ENCODE measurements at regions not wholly inside any gene's neighbourhood (a gene's known extent, or its start where the extent isn't known, plus 50 kb on each side); places are given as distances from the start of the nearest gene placed in this dataset.

DNA sequence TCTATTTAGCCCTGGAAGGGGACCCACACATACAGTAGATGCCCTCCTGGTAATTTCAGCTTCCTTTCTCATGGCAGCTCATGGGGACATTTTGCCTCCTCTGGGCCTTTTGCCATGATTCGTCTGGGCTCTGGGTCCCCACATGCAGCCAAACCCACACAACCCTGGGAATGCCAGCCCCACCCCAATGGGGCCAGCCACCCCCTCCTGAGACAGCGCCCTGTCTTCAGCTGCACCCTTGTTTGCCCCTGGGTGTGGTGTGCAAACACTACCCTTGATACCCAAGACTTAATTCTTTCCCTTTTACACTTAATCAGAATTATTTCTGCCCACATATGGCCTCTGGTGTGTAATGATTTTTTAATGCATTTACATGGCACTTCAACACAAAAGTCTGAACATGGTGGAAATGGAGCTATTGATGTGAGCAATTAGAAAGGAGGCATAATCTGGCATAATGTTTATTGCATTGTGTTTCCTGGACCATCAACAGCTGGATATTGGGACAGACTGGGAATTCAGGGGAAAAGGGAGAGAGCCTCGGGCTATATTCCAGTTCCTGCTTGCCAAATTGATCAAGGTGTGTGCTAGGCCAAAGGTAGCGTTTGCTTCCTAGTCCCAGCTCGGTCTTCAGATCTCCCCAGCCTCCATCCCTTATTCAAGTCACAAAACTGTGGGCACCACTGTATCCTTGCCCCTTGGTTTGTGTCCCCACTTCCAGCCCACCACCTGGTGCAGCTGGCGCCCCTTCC, 85.0 kb upstream of the ANO1 start:
- DNase-seq = no peak

DNA sequence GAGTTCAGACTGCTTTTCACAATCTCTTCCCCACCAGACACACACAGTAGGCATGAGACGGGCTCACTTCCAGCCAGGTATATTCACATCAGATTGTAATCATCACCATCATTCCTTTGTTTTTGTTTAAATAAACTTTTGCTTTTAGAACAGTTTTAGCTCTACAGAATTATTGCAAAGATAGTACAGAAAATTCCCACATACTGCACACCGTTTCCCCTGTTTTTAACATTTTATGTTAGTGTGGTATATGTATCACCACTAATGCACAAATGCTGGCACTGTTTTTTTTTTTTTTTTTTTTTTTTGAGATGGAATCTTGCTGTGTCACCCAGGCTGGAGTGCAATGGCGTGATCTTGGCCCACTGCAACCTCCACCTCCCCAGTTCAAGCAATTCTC, 83.3 kb upstream of the ANO1 start:
- DNase-seq = no peak

DNA sequence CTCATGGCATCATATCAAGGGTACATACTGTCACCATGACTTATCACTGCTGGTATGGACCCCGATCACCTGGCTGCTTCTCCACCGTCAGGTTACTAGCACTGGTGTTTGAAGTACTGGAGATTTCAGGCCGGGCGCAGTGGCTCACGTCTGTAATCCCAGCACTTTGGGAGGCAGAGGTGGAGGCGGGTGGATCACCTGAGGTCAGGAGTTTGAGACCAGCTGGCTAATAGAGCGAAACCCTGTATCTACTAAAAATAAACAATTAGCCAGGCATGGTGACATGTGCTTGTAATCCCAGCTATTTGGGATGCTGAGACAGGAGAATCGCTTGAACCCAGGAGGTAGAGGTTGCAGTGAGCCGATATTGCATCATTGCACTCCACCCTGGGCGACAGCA, 82.4 kb upstream of the ANO1 start:
- DNase-seq = no peak

DNA sequence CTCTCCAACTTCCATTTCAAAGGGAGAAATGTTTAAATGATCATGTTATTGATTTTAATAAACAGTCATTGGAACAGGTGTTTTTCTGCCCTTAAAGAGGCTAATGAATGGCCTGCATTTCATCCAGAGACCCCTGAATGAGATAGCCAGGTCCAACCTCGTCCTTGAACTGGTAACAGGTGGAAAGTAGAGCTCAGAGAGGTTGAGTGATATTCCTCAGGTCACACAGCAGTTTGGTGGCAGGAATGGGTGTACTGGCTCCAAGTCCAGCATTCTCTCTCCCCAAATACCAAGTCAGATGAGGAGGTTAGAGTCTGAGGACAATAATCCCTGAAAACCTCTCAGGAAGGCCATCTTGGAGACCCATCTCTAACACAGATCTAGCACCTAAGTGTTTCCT, 81.7 kb upstream of the ANO1 start:
- DNase-seq = no peak

DNA sequence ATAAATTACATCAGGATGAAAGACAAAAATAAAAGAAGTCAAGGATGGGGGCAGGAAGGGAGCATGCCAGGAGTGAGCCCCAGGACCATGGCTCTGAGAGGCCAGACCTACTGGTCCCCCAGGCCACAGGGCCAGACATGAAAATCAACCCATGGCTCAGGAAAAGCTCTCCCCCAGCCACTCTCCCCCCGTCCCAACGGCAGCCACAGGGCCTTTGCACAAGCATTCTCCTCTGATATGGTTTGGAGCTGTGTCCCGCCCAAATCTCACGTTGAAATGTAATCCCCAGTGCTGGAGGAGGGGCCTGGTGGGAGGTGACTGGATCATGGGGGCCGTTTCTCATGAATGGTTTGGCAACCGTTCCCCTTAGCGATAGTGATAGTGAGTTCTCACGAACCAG, 80.8 kb upstream of the ANO1 start:
- no peak for DNase-seq

DNA sequence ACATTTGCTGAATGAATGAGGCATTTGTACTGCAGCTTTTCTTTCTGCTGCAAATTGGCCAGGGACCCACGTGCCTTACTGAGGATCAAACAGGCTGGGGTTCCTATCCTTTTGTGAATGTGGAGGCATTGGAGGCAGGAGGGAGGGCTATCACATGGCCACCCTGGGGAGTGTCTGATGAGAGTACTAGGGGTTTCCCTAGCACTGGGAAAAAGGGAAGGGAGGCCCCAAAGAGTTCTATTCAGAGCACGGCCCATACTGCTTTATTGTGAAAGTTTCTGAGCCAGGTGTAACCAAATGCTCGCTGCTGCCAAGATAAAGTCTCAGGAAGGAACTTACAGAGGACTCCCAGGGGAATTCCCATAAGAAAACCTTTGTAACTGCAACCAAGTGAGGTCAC, 78.4 kb upstream of the ANO1 start:
- no peak for DNase-seq

DNA sequence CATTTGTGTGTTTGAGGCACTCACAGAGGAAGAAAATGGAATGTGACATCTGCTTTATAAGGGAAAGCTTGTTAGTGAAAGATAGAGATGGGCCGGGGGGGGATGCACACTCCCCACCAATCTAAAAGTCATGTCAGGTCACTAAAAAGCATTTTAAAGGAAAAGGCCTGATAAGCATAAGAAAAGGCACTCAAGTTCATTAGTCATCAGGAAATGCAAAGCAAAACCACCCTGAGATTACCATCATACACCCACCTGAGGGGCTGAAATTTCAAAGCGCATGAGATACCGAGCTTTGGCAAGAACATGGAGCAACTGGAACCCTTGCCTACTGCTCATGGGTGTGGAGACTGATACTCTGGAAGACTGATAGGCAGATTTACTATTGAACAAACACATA, 77.9 kb upstream of the ANO1 start:
- DNase-seq = no peak

DNA sequence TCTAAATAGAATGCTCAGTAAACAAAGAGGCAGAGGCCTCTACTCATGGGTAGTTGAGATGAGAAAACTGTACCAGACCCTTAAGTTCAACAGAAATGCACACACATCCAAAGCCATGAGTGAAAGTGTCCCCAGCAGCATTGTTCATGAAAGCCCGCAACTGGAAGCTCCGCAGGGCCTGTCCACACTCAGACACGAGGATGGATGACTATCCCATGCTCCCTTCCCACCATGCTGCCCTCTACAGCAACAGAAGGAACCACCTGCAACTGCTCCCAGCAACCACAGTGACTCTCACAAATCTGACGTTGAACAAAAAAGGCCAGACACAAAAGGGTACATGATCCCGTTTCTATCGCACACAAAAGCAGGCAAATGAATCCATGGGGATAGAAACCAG, 76.9 kb upstream of the ANO1 start:
- no peak for DNase-seq

DNA sequence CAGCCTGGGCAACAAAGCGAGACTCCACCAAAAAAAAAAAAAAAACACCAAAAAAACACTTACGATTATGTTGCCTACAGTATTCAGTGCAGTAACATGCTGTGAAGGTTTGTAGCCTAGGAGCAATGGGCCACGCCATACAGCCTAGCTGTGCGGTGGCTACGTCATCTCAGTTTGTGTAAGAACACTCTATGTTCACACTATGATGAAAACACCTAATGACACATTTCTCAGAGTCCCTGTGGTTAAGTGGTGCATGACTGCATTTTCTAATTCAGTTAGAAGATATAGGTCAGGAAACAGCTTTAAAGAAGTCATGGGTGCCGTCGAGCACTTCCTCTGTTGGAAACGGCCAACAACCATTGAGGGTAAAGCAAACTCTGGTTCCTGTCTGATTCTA, 75.7 kb upstream of the ANO1 start:
- no peak for DNase-seq

DNA sequence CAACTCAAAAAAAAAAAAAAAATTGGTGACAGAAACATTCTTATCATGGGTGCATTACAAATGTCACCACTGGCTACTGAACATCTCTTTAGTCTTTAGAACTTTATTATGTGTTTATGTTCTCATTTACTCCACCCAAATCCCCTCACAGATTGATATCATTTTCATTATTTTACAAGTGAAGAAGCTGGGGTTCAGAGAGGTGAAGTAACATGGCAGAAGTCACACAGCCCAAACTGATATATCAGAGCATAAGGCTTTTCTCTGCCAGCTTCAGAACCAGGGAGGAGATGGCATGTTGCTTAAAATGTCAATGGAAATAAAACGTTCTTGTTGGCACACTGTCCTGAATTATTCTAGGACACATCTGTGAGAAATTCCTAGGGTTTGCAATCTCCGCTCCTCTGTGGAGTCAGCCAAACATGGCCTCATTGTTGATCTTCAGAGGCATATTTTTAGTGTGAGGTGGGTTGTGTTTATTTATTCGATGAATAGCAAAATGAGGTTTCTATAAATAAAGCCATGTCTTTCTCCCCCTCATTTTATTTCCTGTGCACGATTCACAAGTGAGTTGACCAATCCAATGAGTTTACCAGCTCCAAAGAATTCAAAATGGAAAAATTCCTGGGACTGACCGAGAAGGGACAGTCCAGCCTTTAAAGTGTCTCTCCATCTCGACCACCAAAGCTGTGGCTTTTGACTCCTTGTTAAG, 72.9 kb upstream of the ANO1 start:
- DNase-seq = no peak

DNA sequence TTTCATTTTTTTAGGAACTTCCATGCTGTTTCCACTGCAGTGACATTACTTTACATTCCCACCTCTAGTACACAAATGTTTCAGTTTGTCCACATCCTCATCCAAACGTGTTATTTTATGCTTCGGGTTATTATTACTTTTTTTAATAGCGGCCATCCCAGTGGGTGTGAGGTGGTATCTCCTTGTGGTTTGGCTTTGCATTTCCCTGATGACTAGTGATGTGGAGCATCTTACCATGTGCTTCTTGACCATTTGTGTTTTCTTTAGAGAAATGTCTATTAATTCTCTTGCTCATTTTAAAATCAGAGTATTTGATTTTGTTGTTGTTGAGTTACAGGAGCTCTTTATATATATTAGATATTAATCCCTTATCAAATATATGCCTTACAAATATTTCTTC, 70.3 kb upstream of the ANO1 start:
- DNase-seq = no peak

DNA sequence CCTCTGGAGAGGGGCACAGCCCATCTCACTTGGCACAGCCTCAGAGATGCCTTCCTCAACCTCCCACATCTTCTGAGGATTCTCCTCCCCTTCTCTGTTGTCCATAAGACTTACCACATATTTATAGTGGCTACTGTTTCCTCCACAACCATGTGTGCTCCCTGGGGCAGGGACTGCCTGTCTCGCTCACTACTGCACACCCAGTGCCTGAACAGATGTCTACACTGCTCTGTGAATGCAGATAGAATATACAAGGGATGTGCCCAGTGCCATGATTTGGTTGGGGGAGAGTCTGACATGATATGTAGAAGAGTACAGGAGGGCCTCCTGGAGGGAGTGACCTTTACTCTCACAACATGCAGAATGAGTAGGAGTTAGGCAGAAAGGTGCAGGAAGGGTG, 67.3 kb upstream of the ANO1 start:
- no peak for DNase-seq

DNA sequence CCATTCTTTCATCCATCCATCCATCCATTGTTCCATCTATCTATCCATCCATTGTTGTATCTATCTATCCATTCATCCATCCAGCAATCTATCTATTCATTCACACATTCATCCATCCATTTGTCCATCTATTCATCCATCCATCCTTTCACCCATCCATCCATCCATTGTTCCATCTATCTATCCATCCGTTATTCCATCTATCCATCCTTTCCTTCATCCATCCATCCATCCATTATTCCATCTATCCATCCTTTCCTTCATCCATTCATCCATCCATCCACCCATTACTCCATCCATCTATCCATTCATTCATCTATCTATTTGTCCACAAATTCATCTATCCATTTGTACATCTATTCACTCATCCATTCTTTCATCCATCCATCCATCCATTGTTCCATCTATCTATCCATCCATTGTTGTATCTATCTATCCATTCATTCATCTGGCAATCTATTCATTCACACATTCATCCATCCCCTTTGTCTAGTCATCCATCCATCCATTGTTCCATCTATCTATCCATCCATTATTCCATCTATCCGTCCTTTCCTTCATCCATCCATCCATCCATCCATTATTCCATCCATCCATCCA, 65.9 kb upstream of the ANO1 start:
- no peak for DNase-seq

DNA sequence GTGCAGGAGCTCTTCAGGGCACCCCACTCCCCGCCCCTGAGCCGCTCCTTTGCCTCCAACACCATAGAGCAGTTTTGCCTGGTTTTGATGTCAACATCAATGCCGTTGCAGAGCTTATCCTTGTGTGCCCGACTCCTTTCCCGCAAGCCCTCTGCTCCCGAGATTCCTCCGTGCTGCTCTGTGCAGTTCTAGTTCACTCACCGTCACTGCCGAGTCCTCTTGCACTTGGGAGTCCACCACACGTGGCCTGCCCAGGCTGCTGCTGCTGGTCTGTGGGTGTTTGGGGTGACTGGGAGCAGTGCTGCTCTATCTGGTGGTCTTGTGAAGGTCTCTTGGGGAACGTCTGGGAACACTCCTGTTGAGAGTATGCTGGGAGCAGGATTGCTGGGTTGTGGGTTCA, 63.8 kb upstream of the ANO1 start:
- DNase-seq = no peak

DNA sequence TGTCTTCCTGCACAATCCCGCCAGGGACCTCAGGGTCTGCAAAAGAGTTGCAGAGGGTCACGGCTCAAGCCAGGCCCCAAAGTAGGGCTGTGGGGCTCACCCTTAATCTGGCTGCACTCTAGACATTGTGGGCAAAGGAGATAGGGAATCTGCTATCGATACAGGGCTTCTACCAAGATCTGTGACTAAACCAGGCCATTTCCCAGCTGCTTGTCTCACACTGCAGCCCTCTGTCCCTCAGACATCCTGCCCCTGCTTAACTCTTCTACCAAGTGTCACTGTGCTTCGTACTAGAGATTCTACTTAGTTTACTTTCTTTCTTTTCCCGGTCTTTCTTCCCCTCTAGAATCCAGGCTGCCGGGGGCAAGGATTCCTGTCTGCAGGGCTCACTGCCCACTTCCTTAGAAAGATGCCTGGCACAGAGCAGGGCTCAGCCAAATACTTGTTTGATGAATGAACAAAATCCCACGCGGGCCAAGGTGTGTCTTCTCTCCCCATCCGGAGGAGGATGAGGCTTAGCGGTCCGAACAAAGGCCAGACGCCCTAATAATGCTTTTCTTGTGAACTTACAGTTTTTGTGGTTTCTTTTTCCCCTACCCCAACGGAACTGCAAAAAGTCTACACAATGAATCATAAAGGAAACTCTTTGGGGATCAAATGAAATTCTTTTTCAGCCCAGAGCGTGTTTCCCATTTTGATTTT, 61.3 kb upstream of the ANO1 start:
- no peak for DNase-seq

DNA sequence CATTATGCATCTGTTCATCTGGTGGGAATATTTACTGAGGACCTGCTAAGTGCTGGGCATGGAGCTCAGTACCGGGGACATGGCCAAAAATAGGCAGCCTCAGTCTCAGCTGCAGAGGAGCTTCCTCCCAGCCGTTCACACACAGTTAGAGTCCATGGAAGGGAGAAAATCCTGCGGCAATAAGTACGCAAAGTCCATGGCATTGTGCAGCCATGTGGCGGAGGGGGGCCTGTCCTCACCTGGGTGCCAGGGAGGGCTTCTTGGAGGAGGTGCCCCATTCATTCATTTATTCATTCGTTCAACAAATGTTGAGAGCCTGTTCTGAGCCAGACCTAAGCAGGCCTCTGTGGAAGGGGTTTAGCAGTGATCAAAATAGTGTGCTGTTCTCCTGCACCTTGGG, 59.3 kb upstream of the ANO1 start:
- DNase-seq = no peak

DNA sequence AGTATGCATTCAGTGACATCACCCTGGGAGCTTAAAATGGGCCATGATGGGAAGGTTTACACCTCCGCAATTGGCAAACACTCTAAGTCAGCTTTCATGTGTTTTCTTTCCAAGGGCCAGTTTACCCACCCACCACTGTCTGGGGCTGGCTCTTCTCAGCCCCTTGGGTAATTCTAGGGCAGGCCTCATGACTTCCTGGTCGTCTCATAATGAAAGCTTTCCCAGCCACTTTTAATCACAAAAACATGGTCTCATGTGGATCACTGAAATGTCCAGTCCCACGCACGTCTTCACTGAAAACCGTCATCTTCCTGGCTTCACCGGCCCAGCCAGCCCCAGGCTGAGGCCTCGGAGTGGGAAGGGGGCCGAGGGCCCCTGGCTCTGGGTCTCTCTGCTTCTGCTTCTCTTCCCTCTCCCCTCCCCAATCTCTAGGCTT, 58.5 kb upstream of the ANO1 start:
- peak; percentile 20 to 83 (median 61) for DNase-seq

DNA sequence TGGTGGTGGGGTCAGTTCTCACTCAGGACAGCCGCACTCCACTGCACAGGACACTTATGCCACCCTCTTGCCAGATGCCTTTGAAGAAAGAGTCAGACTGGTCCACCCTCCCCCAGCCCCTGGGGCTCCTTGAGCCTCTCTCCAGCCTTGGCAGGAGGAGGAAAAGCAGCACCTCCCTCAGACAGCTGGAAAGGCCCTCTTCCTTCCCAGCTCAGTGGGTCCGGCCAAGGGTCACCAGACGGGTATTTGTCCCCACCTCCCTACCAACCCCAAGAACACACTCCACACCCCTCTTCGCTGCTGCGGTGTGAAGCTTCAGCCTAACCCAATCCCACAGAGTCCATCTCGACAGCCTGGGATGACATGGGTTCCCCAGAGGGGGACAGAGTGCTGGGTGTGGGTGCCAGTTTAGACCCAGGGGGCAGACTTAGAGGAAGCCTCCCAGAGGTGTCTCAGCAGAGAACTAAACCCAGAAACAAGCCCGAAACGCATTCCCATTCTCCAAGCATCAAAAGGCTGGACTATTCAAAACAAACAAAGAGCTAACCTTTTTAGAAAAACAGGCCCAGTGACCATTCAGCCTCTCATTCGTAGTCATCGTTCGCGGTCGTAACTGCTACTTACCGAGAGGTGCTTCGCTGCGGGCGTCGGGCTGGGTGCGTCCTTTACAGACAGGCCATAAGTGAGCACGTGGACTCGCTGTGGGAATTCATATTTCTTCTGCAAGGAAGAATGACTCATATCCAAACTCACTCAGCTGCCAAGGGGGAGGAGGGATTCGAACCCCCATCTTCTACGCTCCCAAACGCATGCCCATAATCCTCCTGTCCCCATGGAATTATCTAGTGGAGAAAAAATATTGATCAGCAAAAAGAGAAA, 57.5 kb upstream of the ANO1 start:
- peak in 2 of 3 donors; percentile 48 to 77 for DNase-seq

DNA sequence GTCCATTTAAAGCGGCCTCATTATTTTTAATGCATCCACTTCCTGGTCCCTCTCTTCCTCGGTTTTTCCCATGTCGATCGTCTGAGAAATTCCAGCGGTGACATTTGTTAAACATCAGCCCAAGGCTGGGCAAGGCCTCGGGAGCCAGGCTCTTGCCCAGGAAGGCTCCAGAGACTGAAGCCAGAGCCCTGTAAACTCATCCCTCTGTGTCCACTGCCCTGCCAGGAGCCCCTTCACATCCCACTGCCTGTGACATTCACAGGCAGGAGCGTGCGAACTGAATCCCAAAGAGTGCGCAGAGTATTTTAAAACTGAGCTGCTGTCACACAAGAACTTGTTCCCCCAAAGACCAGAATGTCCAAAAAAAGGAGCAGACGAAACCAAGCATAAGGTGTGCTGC, 56.5 kb upstream of the ANO1 start:
- no peak for DNase-seq

DNA sequence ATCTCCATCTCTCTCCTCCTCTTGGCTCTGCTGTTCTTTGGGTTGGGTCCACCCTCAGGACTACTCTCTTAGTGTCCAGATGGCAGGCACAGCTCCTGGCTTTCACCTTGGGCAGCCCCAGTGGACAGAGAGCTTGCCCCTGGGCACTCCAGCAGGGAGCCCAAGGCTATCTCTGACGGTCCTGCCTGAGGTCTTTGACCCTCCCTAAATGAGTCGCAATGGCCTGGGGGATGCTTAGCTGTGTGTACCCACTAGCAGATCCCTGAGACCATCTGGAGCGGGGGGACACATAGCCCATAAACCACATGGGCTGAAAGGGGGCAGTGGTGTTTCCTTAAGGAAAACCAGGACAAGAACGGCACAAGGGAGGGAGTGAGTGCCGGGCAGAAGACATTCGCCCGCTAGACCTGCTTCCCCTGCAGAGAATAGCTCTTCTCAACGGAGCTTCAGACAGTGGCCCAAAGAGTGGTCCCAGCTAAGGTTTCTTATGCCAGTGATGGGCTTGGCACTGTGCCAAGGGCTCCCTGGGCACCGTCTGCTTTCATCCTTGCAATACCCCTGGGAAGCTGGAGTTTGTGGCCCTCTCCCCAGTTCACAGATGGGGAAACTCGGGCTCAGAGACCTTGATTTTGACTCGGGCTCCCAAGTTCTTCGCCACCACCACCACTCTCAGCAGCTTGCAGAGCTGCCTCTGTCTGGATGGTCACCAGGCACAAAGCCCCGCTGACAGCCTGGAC, 53.9 kb upstream of the ANO1 start:
- no peak for DNase-seq

DNA sequence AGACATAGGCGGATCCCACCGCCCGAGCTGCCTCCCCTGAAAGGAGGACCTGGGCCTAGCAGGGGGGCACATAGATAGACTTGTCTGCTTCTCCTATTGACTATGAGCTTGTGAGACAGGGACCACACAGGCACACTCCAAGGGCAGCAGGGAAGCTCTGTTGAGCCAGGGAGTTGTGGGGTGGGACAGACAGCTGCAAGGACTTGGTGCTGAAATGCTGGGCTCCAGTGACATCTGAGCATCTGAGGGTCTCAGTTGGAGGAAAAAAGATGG, 53.4 kb upstream of the ANO1 start:
- DNase-seq = no peak

Measured in muscle of back (tissue), 3 donors.